Naive thymus-derived CD4-positive, alpha-beta T cell (primary cell): ENCODE measurements at regions not wholly inside any gene's neighbourhood (a gene's known extent, or its start where the extent isn't known, plus 50 kb on each side); places are given as distances from the start of the nearest gene placed in this dataset.

ENCODE experiments used
- ATAC-seq: fragments of 150-1000 bp; cut with Tn5 transposase; 2 replicates; pipeline ENCODE4 v1.10.0; 2021; ENCODE audit warnings: mild to moderate bottlenecking, moderate library complexity
- CTCF ChIA-PET: fragments of 350-600 bp; sonication (Branson Sonifier 250); formaldehyde crosslinking; loops from one replicate; lab custom pipeline; 2021; ENCODE audit warnings: antibody characterized with exemption; lab: Charles Lee
- POLR2A ChIA-PET: fragments of 350-600 bp; sonication (Branson Sonifier 250); formaldehyde crosslinking; loops from one replicate; lab custom pipeline; 2021; ENCODE audit warnings: antibody characterized with exemption, inconsistent platforms; lab: Charles Lee
- DNase-seq, 9 donors: peaks; one replicate each; pipeline versions ENCODE4 v3.0.0 to v3.0.0-alpha.2; 2020 to 2022; ENCODE audit warnings: mixed read lengths in 1 of 9
- H3K27ac ChIP-seq: one replicate; pipeline ENCODE4 v1.7.0; 2013; ENCODE audit warnings: mild to moderate bottlenecking, low read depth, low read length, moderate library complexity
- H3K27me3 ChIP-seq, 2 donors: one replicate each; pipeline ENCODE4 v1.7.0; 2013; ENCODE audit warnings: low read length in 2 of 2, mild to moderate bottlenecking in 2 of 2, moderate library complexity in 2 of 2; ENCODE audit not compliant: control insufficient read depth in 2 of 2, insufficient read depth in 2 of 2
- H3K36me3 ChIP-seq, 3 experiments: 1 replicate in 2 of 3; 2 replicates in 1 of 3; pipeline ENCODE4 v1.7.0; 2013; ENCODE audit warnings: low read length in 3 of 3, mild to moderate bottlenecking in 3 of 3, moderate library complexity in 1 of 3; ENCODE audit not compliant: insufficient read depth in 3 of 3, control insufficient read depth in 2 of 3
- H3K4me1 ChIP-seq, 2 donors: one replicate each; pipeline ENCODE4 v1.7.0; 2013; ENCODE audit warnings: low read length in 2 of 2, mild to moderate bottlenecking in 2 of 2, moderate library complexity in 1 of 2; ENCODE audit not compliant: control insufficient read depth in 2 of 2, insufficient read depth in 2 of 2
- H3K4me3 ChIP-seq: 2 replicates; pipeline ENCODE4 v1.7.0; 2013; ENCODE audit warnings: mild to moderate bottlenecking, low read length
- H3K9me3 ChIP-seq, 3 experiments: 1 replicate in 2 of 3; 2 replicates in 1 of 3; pipeline ENCODE4 v1.7.0; 2013; ENCODE audit warnings: low read length in 3 of 3; ENCODE audit not compliant: control insufficient read depth in 2 of 3
- H3K27ac Mint-ChIP-seq, 9 donors: one replicate each; pipeline ENCODE4 v1.8.0; 2020 to 2022; ENCODE audit warnings: mixed read lengths in 9 of 9, mild to moderate bottlenecking in 8 of 9, moderate library complexity in 5 of 9, inconsistent platforms in 2 of 9
- H3K27me3 Mint-ChIP-seq, 5 donors: one replicate each; pipeline ENCODE4 v1.8.0; 2021 to 2022; ENCODE audit warnings: mixed read lengths in 5 of 5, mild to moderate bottlenecking in 1 of 5
- H3K36me3 Mint-ChIP-seq, 5 donors: one replicate each; pipeline ENCODE4 v1.8.0; 2020 to 2022; ENCODE audit warnings: mixed read lengths in 5 of 5, mild to moderate bottlenecking in 3 of 5, inconsistent platforms in 1 of 5
- H3K4me1 Mint-ChIP-seq, 7 donors: one replicate each; pipeline ENCODE4 v1.8.0; 2020 to 2022; ENCODE audit warnings: mixed read lengths in 7 of 7, mild to moderate bottlenecking in 3 of 7, inconsistent platforms in 1 of 7
- H3K4me3 Mint-ChIP-seq, 10 donors: one replicate each; pipeline ENCODE4 v1.8.0; 2020 to 2022; ENCODE audit warnings: mild to moderate bottlenecking in 10 of 10, mixed read lengths in 10 of 10, moderate library complexity in 6 of 10, inconsistent platforms in 2 of 10
- H3K9me3 Mint-ChIP-seq, 11 donors: one replicate each; pipeline ENCODE4 v1.8.0; 2020 to 2022; ENCODE audit warnings: mixed read lengths in 11 of 11, mild to moderate bottlenecking in 4 of 11, inconsistent platforms in 1 of 11, moderate library complexity in 1 of 11
- intact Hi-C, 2 donors: fragments of 100-400 bp; cut with micrococcal nuclease; formaldehyde crosslinking; loops; one replicate each; pipeline ENCODE4 v1.15.1; 2023

DNA sequence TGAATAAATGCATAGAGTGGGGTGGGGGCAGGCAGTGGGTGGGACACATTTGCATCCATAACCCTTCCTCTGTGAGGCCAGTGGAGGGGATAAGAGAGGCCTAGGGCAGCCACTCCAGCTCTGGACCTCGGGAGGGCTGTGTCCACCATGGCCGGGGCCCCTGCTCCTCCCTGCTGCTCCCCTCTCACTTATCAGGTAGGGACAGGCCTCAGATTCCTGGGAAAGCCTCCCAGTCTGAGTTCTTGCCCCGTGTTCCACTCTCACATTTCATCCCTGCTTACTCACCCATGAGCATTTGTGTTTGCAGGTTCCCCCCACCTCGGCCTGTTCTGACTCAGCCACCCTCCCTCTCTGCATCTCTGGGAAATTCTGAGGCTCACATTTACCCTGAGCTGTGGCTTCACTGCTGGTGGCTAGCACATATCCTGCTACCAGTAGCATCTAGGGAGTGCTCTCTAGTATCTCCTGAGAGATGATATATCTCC is 128.7 kb upstream of the TOP3B start:
- CTCF ChIA-PET: no interaction called here
- H3K9me3 ChIP-seq: no peaks in the 10 kb centered on the region
- DNase-seq (peak in 1 of 9 donors; percentile 60), ATAC-seq (peak; percentile 60)
- no peak overlapping the region for H3K27ac ChIP-seq
- H3K4me1 ChIP-seq: no peaks in the 10 kb centered on the region
- peak overlapping the region in 2 of 9 donors; percentile 68 to 85 for H3K27ac Mint-ChIP-seq
- intact Hi-C loops: loop anchor here in 1 of 2 donors (5.0 kb wide), 1 partner anchor 86 kb away; no protein-coding TSS in a partner anchor
- peak overlapping the region in 1 of 10 donors; percentile 71 for H3K4me3 Mint-ChIP-seq
- no peaks in the 10 kb centered on the region for H3K36me3 ChIP-seq
- H3K4me1 Mint-ChIP-seq: peaks cover 0 to 18% (median 8%) of the 10 kb centered on the region in 7 donors
- H3K36me3 Mint-ChIP-seq: no peaks in the 10 kb centered on the region
- no peak overlapping the region for H3K4me3 ChIP-seq
- no peaks in the 10 kb centered on the region for H3K9me3 Mint-ChIP-seq
- POLR2A ChIA-PET: no interaction called here
- H3K27me3 Mint-ChIP-seq: peaks cover 0 to 4% (median 0%) of the 10 kb centered on the region in 5 donors
- H3K27me3 ChIP-seq: no peaks in the 10 kb centered on the region

DNA sequence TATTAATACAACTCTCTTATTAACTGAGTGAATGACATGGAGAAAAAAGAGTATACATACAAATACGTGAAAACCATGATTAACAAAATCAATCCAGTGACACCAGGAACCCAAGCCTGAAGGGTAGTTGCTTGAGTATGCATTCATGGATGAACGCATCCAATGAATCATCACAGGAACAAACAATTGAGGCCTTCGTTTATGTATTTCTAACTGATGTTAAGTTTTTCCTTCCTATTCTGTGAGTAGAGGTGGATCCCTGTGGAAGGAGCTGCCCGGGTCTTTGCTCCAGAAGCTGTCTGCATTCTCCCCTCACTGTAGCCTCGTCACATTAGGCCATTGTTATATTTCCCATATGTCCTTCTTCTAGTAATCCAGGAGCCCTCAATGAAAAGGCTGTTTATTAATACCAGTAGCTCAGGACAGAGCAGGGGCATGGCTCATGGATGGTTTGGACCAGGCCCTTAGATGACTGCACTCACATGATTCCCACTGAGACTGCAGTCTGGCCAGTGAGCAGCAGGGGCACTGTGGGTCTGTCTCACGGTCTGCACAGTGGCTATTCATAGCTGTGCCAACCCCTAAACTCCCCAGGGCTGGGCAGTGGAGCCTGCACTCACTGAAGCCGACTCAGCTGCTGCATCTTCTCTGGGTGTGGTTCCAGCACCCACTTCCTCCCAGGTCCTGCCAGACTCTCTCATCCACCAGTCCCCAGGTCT is 128.1 kb upstream of the TOP3B start:
- ChIA-PET POLR2A (no interaction called here), CTCF (no interaction called here)
- Histone ChIP-seq H3K4me3 (no peak overlapping the region), H3K36me3 (no peaks in the 10 kb centered on the region), H3K27me3 (no peaks in the 10 kb centered on the region), H3K4me1 (no peaks in the 10 kb centered on the region), H3K9me3 (no peaks in the 10 kb centered on the region), H3K27ac (no peak overlapping the region)
- intact Hi-C loops: loop anchor here in 1 of 2 donors (5.0 kb wide), 1 partner anchor 87 kb away; no protein-coding TSS in a partner anchor
- H3K27ac Mint-ChIP-seq: peak overlapping the region in 1 of 9 donors; percentile 83
- no peaks in the 10 kb centered on the region for H3K36me3 Mint-ChIP-seq
- no peaks in the 10 kb centered on the region for H3K9me3 Mint-ChIP-seq
- H3K27me3 Mint-ChIP-seq: peaks cover 0 to 4% (median 0%) of the 10 kb centered on the region in 5 donors
- peak overlapping the region in 1 of 10 donors; percentile 69 for H3K4me3 Mint-ChIP-seq
- ATAC-seq (peak; percentile 95), DNase-seq (peak in 1 of 9 donors; percentile 53)
- H3K4me1 Mint-ChIP-seq: peaks cover 0 to 18% (median 8%) of the 10 kb centered on the region in 7 donors

DNA sequence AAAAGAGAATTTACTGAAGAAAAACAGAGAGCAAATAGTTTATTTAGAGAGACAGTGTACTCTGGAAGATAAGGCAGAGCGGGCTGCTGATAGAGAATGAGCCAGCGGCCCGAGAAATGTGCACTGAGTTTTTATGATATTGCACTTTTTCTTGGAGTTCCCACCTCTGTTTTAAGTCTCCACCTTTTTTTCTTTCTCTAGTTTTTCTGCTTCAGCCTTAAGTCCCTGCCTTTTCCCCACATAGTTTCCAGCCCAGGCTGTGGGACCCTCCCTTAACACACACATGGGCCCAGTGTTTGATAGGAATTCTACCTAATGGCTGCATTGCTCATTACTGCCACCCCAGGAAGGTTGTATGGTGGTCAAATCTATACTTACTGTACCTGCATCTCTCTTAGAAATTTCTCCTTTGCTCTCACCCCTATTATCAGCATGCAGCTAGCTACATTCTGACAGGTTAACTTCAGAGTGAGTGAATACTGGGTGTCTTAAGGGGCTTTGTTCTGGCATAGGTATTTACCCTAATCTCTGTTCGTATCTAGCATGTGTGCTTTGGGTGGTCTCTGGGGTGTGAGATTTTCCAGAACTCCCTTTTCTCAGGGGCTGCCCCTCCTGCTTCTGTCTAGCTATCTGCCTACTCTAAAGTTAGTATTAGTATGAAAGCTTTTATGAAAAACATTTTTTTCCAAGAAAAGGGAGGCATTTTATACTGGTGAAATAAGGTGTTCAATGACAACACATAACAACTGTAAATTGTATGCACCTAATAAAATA is 127.3 kb upstream of the TOP3B start:
- CTCF ChIA-PET: no interaction called here
- ATAC-seq (no peak), DNase-seq (no peak)
- Histone ChIP-seq H3K4me1 (no peaks in the 10 kb centered on the region), H3K36me3 (no peaks in the 10 kb centered on the region), H3K4me3 (no peak overlapping the region), H3K9me3 (no peaks in the 10 kb centered on the region), H3K27me3 (no peaks in the 10 kb centered on the region), H3K27ac (no peak overlapping the region)
- peaks cover 0 to 9% (median 5%) of the 10 kb centered on the region in 5 donors for H3K27me3 Mint-ChIP-seq
- H3K4me1 Mint-ChIP-seq: peaks cover 0 to 18% (median 8%) of the 10 kb centered on the region in 7 donors
- no peaks in the 10 kb centered on the region for H3K9me3 Mint-ChIP-seq
- H3K36me3 Mint-ChIP-seq: peaks cover 0 to 4% (median 0%) of the 10 kb centered on the region in 5 donors
- no peak overlapping the region for H3K4me3 Mint-ChIP-seq
- no peak overlapping the region for H3K27ac Mint-ChIP-seq
- intact Hi-C loops: loop anchor here in 1 of 2 donors (5.0 kb wide), 1 partner anchor 87 kb away; no protein-coding TSS in a partner anchor
- POLR2A ChIA-PET: no interaction called here

DNA sequence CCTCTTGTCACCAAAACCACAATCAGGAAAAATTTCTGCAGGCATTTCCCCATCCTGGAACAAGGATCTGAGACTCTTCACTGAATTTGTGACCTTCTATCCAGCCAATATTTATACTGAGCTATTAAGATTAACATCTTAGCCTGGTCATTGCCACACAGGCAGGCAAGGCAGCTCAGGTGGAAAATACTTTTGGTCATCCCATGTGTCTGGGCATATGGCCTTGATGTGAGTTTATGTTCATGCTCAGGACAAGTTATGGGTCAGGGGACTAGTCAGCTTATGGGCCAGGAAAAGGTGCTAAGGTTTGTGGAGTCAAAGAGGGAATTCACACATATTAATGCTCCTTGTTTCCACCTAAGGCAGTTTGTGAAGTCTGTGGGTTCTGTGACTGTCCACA is 124.3 kb upstream of the TOP3B start:
- H3K27me3 Mint-ChIP-seq: peaks cover 3 to 18% (median 7%) of the 10 kb centered on the region in 5 donors
- Histone ChIP-seq H3K27ac (no peak overlapping the region), H3K36me3 (no peaks in the 10 kb centered on the region), H3K4me1 (no peaks in the 10 kb centered on the region), H3K9me3 (no peaks in the 10 kb centered on the region), H3K4me3 (no peak overlapping the region), H3K27me3 (no peaks in the 10 kb centered on the region)
- ATAC-seq (no peak), DNase-seq (no peak)
- peaks cover 0 to 4% (median 0%) of the 10 kb centered on the region in 5 donors for H3K36me3 Mint-ChIP-seq
- ChIA-PET CTCF (no interaction called here), POLR2A (no interaction called here)
- H3K9me3 Mint-ChIP-seq: no peaks in the 10 kb centered on the region
- no peak overlapping the region for H3K27ac Mint-ChIP-seq
- peaks cover 0 to 13% (median 8%) of the 10 kb centered on the region in 7 donors for H3K4me1 Mint-ChIP-seq
- no peak overlapping the region for H3K4me3 Mint-ChIP-seq
- intact Hi-C loops: no loop called here

DNA sequence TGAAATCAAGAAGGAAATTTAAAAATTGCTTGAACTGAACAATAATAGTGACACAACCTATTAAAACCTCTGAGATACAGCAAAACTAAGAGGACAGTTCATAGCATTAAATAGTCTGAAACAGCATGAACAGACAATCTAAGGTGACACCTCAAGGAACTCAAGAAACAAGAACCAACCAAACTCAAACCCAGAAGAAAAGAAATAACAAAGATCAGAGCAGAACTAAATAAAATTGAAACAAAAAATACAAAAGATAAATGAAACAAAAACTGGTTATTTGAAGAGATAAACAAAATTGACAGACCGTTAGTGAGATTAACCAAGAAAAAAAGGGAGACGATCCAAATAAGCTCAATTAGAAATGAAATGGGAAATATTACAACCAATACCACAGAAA is 122.8 kb upstream of the TOP3B start:
- Histone ChIP-seq H3K27me3 (no peaks in the 10 kb centered on the region), H3K36me3 (no peaks in the 10 kb centered on the region), H3K9me3 (no peaks in the 10 kb centered on the region), H3K4me1 (no peaks in the 10 kb centered on the region), H3K4me3 (no peak overlapping the region), H3K27ac (no peak overlapping the region)
- POLR2A ChIA-PET: interaction anchor here (0.7 kb wide), 1 partner anchor 112 kb away, joined by 3 read pairs; no protein-coding TSS in a partner anchor
- peaks cover 0 to 4% (median 0%) of the 10 kb centered on the region in 5 donors for H3K36me3 Mint-ChIP-seq
- no peak for DNase-seq
- H3K4me1 Mint-ChIP-seq: no peaks in the 10 kb centered on the region
- CTCF ChIA-PET: no interaction called here
- no peaks in the 10 kb centered on the region for H3K9me3 Mint-ChIP-seq
- no peak overlapping the region for H3K4me3 Mint-ChIP-seq
- peaks cover 3 to 18% (median 7%) of the 10 kb centered on the region in 5 donors for H3K27me3 Mint-ChIP-seq
- no peak for ATAC-seq
- intact Hi-C loops: no loop called here
- no peak overlapping the region for H3K27ac Mint-ChIP-seq

DNA sequence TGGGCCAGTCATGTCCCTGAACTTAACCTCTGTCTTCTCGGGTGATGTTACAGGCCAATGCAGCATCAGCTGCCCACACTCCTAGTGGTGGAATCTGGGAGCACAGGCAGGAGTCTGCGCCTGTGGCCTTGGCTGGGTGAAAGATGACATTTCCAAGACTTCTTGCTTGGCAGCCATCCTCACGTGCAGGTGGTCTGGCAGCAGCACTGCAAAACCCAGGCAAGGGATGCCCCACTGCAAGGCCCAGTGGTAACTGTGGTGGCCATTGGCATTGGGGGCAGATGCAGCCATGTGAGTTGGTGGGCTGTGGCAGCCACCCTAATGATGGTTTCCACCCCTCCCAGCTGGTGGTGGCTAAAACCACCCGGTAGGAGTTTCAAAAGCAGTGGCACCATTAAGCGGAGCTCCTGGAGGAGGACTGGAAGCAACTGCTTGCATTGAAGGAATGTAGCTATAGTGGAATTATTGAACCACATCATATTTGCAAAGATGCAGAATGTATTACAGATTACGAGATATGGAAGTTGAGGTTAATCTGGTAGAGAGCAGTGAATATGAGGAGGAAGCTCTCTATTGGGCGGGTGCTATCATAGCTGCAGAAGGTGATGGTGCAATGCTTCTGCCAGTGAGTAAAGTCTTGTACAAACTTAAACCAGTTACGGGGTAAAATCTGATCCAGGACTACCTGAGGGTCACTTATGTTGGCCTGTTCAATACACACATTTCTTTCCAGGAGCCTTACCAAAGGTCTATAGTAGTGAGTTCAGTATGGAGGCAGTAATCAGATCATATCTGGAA is 120.7 kb upstream of the TOP3B start:
- DNase-seq (no peak), ATAC-seq (no peak)
- Histone ChIP-seq H3K9me3 (no peaks in the 10 kb centered on the region), H3K36me3 (no peaks in the 10 kb centered on the region), H3K27me3 (no peaks in the 10 kb centered on the region), H3K4me3 (no peak overlapping the region), H3K4me1 (no peaks in the 10 kb centered on the region), H3K27ac (no peak overlapping the region)
- Mint-ChIP-seq H3K4me3 (no peak overlapping the region), H3K4me1 (peaks cover 0 to 3% (median 0%) of the 10 kb centered on the region in 7 donors), H3K9me3 (no peaks in the 10 kb centered on the region), H3K27ac (no peak overlapping the region), H3K27me3 (peaks cover 3 to 27% (median 7%) of the 10 kb centered on the region in 5 donors), H3K36me3 (peaks cover 0 to 4% (median 0%) of the 10 kb centered on the region in 5 donors)
- ChIA-PET POLR2A (no interaction called here), CTCF (no interaction called here)
- intact Hi-C loops: no loop called here
